ENCODE measurements at regions not wholly inside any gene's neighbourhood (a gene's known extent, or its start where the extent isn't known, plus 50 kb on each side); places are given as distances from the start of the nearest gene placed in this dataset.

GRCh38 chr3:163927521-163927920, 1150.8 kb downstream of the SI start:
- TF ChIP-seq POLR2A (IDR thresholded peaks at IDR 0.05): no peak
- TF ChIP-seq CTCF (IDR thresholded peaks at IDR 0.05 in 4 of 5, conservative IDR thresholded peaks at IDR 0.05 in 1 of 5): no peak

Measured in gastrocnemius medialis (tissue), 4 donors.